Astrocyte of the spinal cord (primary cell): ENCODE measurements at regions not wholly inside any gene's neighbourhood (a gene's known extent, or its start where the extent isn't known, plus 50 kb on each side); places are given as distances from the start of the nearest gene placed in this dataset.

Source experiments
- DNase-seq: peaks from one replicate; pipeline ENCODE4 v3.0.0; 2011; ENCODE audit warnings: low read depth, low spot score
- H3K4me3 ChIP-seq: 2 replicates; pipeline ENCODE4 v1.5.1; 2011; ENCODE audit warnings: low read depth, mild to moderate bottlenecking, low read length, moderate library complexity
- in situ Hi-C: cut with HindIII; loops from 2 replicates; pipeline ENCODE4 v1.10.0; 2017; ENCODE audit warnings: low sequenced_read_pairs
- TF ChIP-seq, protein P1 (sequence below): IDR thresholded peaks from 2 replicates; pipeline ENCODE4 v1.5.1; 2012; ENCODE audit warnings: low read depth, mild to moderate bottlenecking, low read length, inconsistent platforms

DNA sequence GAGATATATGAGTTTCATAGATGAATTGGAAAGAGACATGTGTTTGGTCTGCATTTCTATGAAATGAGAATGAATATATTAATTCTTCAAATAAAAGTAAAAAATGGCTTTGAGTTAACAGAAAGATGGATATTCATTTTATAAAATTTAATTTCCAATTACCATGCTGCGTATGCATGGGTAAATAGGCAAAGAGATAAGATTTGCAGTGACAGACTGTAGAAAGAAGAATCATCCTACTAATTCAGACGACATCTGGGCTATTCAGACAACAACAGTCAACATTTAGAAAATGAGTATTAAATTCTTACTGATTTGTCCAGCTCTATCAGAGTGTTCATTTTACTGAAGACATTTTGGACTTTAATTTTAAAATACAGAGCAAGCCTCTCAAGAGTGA, 602.2 kb upstream of the NRSN1 start:
- no peak for DNase-seq
- TF ChIP-seq, protein P1, sequence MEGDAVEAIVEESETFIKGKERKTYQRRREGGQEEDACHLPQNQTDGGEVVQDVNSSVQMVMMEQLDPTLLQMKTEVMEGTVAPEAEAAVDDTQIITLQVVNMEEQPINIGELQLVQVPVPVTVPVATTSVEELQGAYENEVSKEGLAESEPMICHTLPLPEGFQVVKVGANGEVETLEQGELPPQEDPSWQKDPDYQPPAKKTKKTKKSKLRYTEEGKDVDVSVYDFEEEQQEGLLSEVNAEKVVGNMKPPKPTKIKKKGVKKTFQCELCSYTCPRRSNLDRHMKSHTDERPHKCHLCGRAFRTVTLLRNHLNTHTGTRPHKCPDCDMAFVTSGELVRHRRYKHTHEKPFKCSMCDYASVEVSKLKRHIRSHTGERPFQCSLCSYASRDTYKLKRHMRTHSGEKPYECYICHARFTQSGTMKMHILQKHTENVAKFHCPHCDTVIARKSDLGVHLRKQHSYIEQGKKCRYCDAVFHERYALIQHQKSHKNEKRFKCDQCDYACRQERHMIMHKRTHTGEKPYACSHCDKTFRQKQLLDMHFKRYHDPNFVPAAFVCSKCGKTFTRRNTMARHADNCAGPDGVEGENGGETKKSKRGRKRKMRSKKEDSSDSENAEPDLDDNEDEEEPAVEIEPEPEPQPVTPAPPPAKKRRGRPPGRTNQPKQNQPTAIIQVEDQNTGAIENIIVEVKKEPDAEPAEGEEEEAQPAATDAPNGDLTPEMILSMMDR = no peak
- no peak overlapping the region for H3K4me3 ChIP-seq
- in situ Hi-C loops = no loop called here

DNA sequence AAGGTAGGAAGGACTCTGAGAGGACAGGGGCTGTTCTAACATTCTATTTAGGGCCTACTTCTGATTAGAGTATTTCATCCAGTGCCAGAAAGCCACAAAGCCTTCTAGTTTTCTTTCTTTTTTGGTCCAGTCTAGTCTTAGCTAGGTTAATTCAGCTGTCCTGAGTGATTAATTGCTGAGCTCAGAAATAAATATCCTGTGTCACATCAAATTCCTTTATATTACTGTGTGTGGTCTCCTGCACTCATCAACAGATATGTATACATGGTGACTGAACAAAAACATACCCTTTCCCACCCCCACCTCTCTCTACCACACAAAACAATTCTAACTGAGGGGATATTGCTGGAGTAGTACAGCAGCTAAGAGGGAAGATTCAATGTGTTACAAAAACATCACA, 601.5 kb upstream of the NRSN1 start:
- DNase-seq = no peak
- no peak overlapping the region for H3K4me3 ChIP-seq
- in situ Hi-C loops = no loop called here
- TF ChIP-seq, protein P1 = no peak

DNA sequence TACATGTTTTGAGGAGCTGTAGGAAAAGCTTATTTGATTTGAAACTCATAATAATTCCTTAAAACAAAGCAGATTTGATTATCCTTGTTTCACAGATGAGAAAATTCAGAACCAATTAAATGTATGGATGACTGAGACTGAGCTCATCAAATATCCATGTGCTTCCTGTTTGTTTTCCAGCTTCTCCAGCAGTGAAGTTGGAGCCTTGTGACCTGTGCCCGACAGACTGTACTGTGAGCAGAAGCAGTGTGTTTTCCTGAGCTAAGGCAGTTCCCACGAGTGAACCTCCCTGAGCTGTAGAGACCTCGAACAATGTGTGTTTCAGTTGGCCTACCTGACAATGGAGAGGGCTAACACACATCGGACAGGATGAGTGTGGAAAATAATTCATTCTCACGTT, 599.5 kb upstream of the NRSN1 start:
- in situ Hi-C loops = no loop called here
- no peak for DNase-seq
- H3K4me3 ChIP-seq = no peak overlapping the region
- TF ChIP-seq, protein P1 = no peak

DNA sequence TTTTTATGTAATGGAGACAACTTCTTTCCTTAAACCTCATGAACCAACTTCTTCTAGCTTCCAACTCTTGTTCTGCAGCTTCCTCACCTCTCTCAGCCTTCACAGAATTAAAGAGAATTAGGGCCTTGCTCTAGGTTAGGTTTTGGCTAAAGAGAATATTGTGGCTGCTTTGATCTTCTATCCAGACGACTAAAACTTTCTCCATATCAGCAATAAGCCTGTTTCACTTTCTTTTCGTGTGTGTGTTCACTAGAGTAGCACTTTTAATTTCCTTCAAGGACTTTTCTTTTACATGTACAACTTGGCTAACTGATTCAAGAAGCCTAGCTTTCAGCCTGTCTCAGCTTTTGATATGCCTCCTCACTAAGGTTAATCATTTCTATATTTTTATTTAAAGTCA, 596.1 kb upstream of the NRSN1 start:
- DNase-seq = no peak
- TF ChIP-seq, protein P1 = no peak
- H3K4me3 ChIP-seq = no peak overlapping the region
- in situ Hi-C loops = no loop called here

DNA sequence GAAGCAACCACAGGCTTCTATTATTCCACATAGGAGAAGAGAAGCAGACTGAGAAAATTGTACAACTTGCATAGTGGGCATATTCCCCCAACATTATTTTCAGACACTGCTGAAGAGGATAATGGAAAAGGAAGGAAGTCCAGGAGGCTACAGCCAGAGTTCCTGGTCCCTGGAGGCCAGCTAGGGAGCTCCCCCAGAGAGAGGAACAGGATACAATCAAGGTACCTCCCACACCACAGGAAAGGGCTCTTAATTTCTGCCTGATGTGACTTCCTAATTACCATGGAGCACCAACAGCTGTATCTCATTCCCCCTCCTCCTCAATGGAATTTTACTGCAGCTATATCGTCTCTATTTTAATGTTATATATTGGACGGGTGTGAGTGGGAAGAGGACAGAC, 594.3 kb upstream of the NRSN1 start:
- TF ChIP-seq, protein P1 = no peak
- in situ Hi-C loops = no loop called here

DNA sequence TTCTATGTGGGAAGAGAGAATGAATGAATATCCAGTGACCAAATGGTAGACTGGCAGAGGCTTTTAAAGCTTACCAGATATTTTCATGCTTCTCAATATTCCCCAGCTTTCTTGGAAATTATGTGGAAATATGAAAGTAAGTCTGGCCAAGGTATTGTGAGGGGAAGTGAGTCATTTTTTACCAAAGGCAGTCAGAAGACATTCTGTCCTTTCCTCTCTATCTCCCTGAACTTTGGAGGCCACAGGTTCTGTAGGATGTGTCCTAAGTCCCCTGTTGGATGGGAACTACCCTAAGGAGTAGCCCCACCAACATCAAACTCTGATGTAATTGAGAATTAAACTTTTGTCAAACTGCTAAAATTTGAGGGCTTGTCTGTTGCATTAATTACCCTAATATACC, 593.8 kb upstream of the NRSN1 start:
- in situ Hi-C loops = no loop called here
- no peak for DNase-seq
- TF ChIP-seq, protein P1 = no peak
- H3K4me3 ChIP-seq = no peak overlapping the region

More for the DNA sequence above, 594.3 kb upstream of the NRSN1 start:
- H3K4me3 ChIP-seq = no peak overlapping the region
- no peak for DNase-seq

DNA sequence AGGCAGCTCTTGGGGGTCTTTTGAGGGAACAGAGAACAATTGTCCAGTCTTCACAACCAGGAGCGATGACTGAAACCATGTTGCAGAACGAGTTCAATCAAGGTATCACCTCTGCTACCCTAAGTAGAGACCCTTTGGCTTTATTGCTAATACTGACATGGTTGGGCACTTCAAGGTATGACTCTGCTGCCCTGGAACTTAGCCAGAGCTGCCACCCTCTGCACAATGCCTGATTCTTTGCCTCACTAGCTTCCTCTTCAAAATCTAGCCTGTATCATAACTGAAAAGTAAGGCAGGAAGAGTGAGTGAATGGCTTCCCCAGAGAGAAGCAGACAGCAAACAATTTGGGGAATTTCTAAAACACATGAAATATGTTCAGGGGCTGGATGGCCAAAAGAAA, 592.7 kb upstream of the NRSN1 start:
- in situ Hi-C loops = no loop called here

More for the DNA sequence above, 592.7 kb upstream of the NRSN1 start:
- TF ChIP-seq, protein P1 = no peak
- H3K4me3 ChIP-seq = no peak overlapping the region
- DNase-seq = no peak
